K562 (cell line): ENCODE measurements at regions not wholly inside any gene's neighbourhood (a gene's known extent, or its start where the extent isn't known, plus 50 kb on each side); places are given as distances from the start of the nearest gene placed in this dataset.

Experiments used
- ATAC-seq: fragments of 200-7000 bp; cut with Tn5 transposase; 3 replicates; pipeline ENCODE4 v1.9.1; 2020; ENCODE audit warnings: moderate library complexity
- BruUV-seq: library from RNA; stranded (reverse); fragments of 400-500 nt; replicated peaks from 2 replicates; lab custom pipeline; 2021; lab: Mats Ljungman, UMichigan
- CTCF ChIA-PET: fragments of 300-600 bp; formaldehyde crosslinking; extraction: SDS; loops from one replicate; lab custom pipeline; 2021; ENCODE audit warnings: low intra/inter-chr PET ratio; lab: Yijun Ruan, JAX
- POLR2A ChIA-PET: fragments of 300-600, 350-650 bp; sonication (Branson Sonifier 250); formaldehyde crosslinking; extraction: SDS; loops from one replicate; lab custom pipeline; 2021; ENCODE audit warnings: antibody characterized with exemption, inconsistent platforms; lab: Yijun Ruan, JAX
- DNase-seq, 4 experiments: peaks; one replicate each; pipeline versions ENCODE4 v3.0.0 to v3.0.0-alpha.2; 2011 to 2018; ENCODE audit warnings: low spot score in 3 of 4, mixed read lengths in 3 of 4; ENCODE audit errors: extremely low read depth in 1 of 4
- FAIRE-seq: peaks from 2 replicates; lab custom pipeline; 2011; peaks lifted over from hg19 to GRCh38; lab: Jason Lieb, UNC
- H2AFZ ChIP-seq: 2 replicates; pipeline ENCODE4 v1.6.0; 2011; ENCODE audit warnings: low read depth, low read length, control low read depth, inconsistent platforms
- H3K27ac ChIP-seq: fragments of 200-600 bp; 3 replicates; pipeline ENCODE4 v1.8.0; 2011; ENCODE audit warnings: low read depth, mild to moderate bottlenecking, control low read depth, inconsistent platforms, low read length, moderate library complexity, mixed read lengths; ENCODE audit errors: extremely low read depth
- H3K27me3 ChIP-seq, 2 experiments: fragments of 300-600 bp in 1 of 2; 2 replicates in 1 of 2; 3 replicates in 1 of 2; pipeline versions ENCODE4 v1.6.0 to v1.8.0; 2011; ENCODE audit warnings: inconsistent platforms in 2 of 2, low read length in 2 of 2, mild to moderate bottlenecking in 1 of 2, mixed read lengths in 1 of 2, moderate library complexity in 1 of 2; ENCODE audit not compliant: control insufficient read depth in 2 of 2, insufficient read depth in 2 of 2
- H3K36me3 ChIP-seq: fragments of 300-600 bp; 3 replicates; pipeline ENCODE4 v1.8.0; 2011; ENCODE audit warnings: mild to moderate bottlenecking, low read length, inconsistent platforms; ENCODE audit not compliant: control insufficient read depth, insufficient read depth
- H3K4me1 ChIP-seq, 2 experiments: fragments of 200-600 bp in 1 of 2; replicated peaks in 1 of 2; 2 replicates in 1 of 2; 3 replicates in 1 of 2; pipeline versions ENCODE4 v1.5.1 to v1.8.0; 2011; ENCODE audit warnings: inconsistent platforms in 2 of 2, low read length in 2 of 2, mild to moderate bottlenecking in 1 of 2, mixed read lengths in 1 of 2, moderate library complexity in 1 of 2; ENCODE audit not compliant: control insufficient read depth in 2 of 2, insufficient read depth in 2 of 2
- H3K4me2 ChIP-seq: 2 replicates; pipeline ENCODE4 v1.6.1; 2011; ENCODE audit warnings: low read length, control low read depth, inconsistent platforms, mixed read lengths; ENCODE audit not compliant: insufficient read depth
- H3K4me3 ChIP-seq: fragments of 200-600 bp; sonication (generic), shearing (Covaris generic); 2 replicates; pipeline ENCODE4 v1.5.1; 2016; ENCODE audit warnings: control low read depth, inconsistent platforms
- H3K79me2 ChIP-seq: fragments of 200-600 bp; 3 replicates; pipeline ENCODE4 v1.8.0; 2011; ENCODE audit warnings: low read length, inconsistent platforms; ENCODE audit not compliant: control insufficient read depth, insufficient read depth
- H3K9ac ChIP-seq, 2 experiments: 2 replicates each; pipeline versions ENCODE4 v1.6.0 to v1.6.1; 2011; ENCODE audit warnings: low read depth in 2 of 2, low read length in 2 of 2, control low read depth in 1 of 2, inconsistent platforms in 1 of 2, mild to moderate bottlenecking in 1 of 2, mixed read lengths in 1 of 2; ENCODE audit not compliant: insufficient read depth in 1 of 2
- H3K9me1 ChIP-seq: one replicate; pipeline ENCODE4 v1.6.0; 2011; ENCODE audit warnings: inconsistent platforms, mild to moderate bottlenecking, low read length, moderate library complexity; ENCODE audit not compliant: control insufficient read depth, insufficient read depth
- H3K9me3 ChIP-seq: replicated peaks from 2 replicates; pipeline ENCODE4 v1.5.1; 2011; ENCODE audit warnings: low read depth, low read length, inconsistent platforms; ENCODE audit not compliant: control insufficient read depth, insufficient read depth
- H4K20me1 ChIP-seq: replicated peaks from 2 replicates; pipeline ENCODE4 v1.6.1; 2011; ENCODE audit warnings: low read length, inconsistent platforms, mixed read lengths; ENCODE audit not compliant: control insufficient read depth, insufficient read depth
- CCAR2 ChIP-seq: fragments of 200-400 bp; formaldehyde crosslinking; IDR thresholded peaks from 2 replicates; pipeline ENCODE4 v1.6.1; 2017; ENCODE audit warnings: mild to moderate bottlenecking, low read depth, low read length
- HDAC8 ChIP-seq: fragments of 450-650 bp; IDR thresholded peaks from 2 replicates; pipeline ENCODE4 v1.6.1; 2016; ENCODE audit warnings: mild to moderate bottlenecking, missing genetic modification characterization, moderate library complexity, missing compliant biosample characterization
- IFI16 ChIP-seq: fragments of 250-450 bp; sonication (Bioruptor Pico); IDR thresholded peaks from 2 replicates; pipeline ENCODE4 v2.1.2; 2022; ENCODE audit warnings: mild to moderate bottlenecking, inconsistent platforms
- IRF2 ChIP-seq: sonication (generic); formaldehyde crosslinking; IDR thresholded peaks from 2 replicates; pipeline ENCODE4 v1.8.1; 2022; ENCODE audit warnings: mild to moderate bottlenecking, missing genetic modification reagents
- KLF1 ChIP-seq: fragments of 450-650 bp; IDR thresholded peaks from 2 replicates; pipeline ENCODE4 v1.6.1; 2016; ENCODE audit warnings: missing genetic modification characterization, missing compliant biosample characterization
- POLR2AphosphoS2 ChIP-seq: IDR thresholded peaks from 2 replicates; pipeline ENCODE4 v1.6.1; 2012; ENCODE audit warnings: low read length, improper control_type of control experiment
- RAD51 ChIP-seq: fragments of 450-650 bp; IDR thresholded peaks from 2 replicates; pipeline ENCODE4 v1.7.1; 2016; ENCODE audit warnings: low read depth, mild to moderate bottlenecking, borderline replicate concordance
- RBM25 ChIP-seq: fragments of 200-400 bp; formaldehyde crosslinking; IDR thresholded peaks from 2 replicates; pipeline ENCODE4 v1.6.1; 2018; ENCODE audit warnings: low read length, low read depth, moderate library complexity; ENCODE audit not compliant: severe bottlenecking
- SNRNP70 ChIP-seq: fragments of 200-400 bp; formaldehyde crosslinking; optimal IDR thresholded peaks from 2 replicates; pipeline ENCODE3; 2017; ENCODE audit warnings: low read depth, low read length
- USF2 ChIP-seq: sonication (generic); formaldehyde crosslinking; IDR thresholded peaks from 2 replicates; pipeline ENCODE4 v1.5.0; 2020; ENCODE audit warnings: missing genetic modification reagents
- ZBTB17 ChIP-seq: fragments of 450-650 bp; formaldehyde crosslinking; IDR thresholded peaks from 2 replicates; pipeline ENCODE4 v1.4.0; 2020; ENCODE audit warnings: mild to moderate bottlenecking
- ZBTB7A ChIP-seq: IDR thresholded peaks from 2 replicates; pipeline ENCODE4 v1.6.1; 2011; ENCODE audit warnings: low read depth, mild to moderate bottlenecking, low read length, moderate library complexity, borderline replicate concordance; ENCODE audit not compliant: control insufficient read depth
- ZNF121 ChIP-seq: sonication (generic); formaldehyde crosslinking; conservative IDR thresholded peaks from 2 replicates; pipeline ENCODE4 v1.8.0; 2022; ENCODE audit warnings: missing genetic modification reagents
- ZNF140 ChIP-seq: fragments of 250-450 bp; sonication (Bioruptor Pico); IDR thresholded peaks from 2 replicates; pipeline ENCODE4 v1.8.0; 2021; ENCODE audit warnings: moderate library complexity, mild to moderate bottlenecking, inconsistent platforms
- ZNF431 ChIP-seq: sonication (generic); formaldehyde crosslinking; IDR thresholded peaks from 2 replicates; pipeline ENCODE4 v1.8.0; 2022; ENCODE audit warnings: mild to moderate bottlenecking, missing genetic modification reagents
- ZNF507 ChIP-seq: conservative IDR thresholded peaks from 2 replicates; pipeline ENCODE4 v1.6.1; 2017; ENCODE audit warnings: missing genetic modification characterization, missing compliant biosample characterization
- ZNF551 ChIP-seq: fragments of 250-450 bp; sonication (Bioruptor Pico); IDR thresholded peaks from 2 replicates; pipeline ENCODE4 v1.5.0; 2021; ENCODE audit warnings: mild to moderate bottlenecking, moderate library complexity
- ZNF655 ChIP-seq: fragments of 250-450 bp; sonication (Bioruptor Pico); IDR thresholded peaks from 2 replicates; pipeline ENCODE4 v1.5.0; 2021
- in situ Hi-C: fragments of 300-500 bp; cut with MboI; formaldehyde crosslinking; loops from 4 replicates; pipeline ENCODE4 v1.15.0; 2018; ENCODE audit warnings: inconsistent platforms, mixed read lengths
- intact Hi-C: fragments of 100-400 bp; cut with micrococcal nuclease; formaldehyde crosslinking; loops from 2 replicates; pipeline ENCODE4 v1.14.2; 2022

- in situ Hi-C loops = no loop called here
- no TSS peak for BruUV-seq
- TF ChIP-seq ZNF507 (tag) (no peak), SNRNP70 (no peak), ZBTB7A (no peak), HDAC8 (tag) (no peak), CCAR2 (no peak), ZNF431 (no peak), ZBTB17 (CRISPR knock-in tag) (no peak), ZNF655 (CRISPR knock-in tag) (no peak), IRF2 (CRISPR knock-in tag) (no peak), POLR2AphosphoS2 (no peak), ZNF121 (no peak), RAD51 (no peak), ZNF551 (CRISPR knock-in tag) (no peak), IFI16 (CRISPR knock-in tag) (no peak), KLF1 (tag) (no peak), ZNF140 (CRISPR knock-in tag) (no peak), USF2 (CRISPR knock-in tag) (no peak), RBM25 (no peak)
These were observed 130.7 kb downstream of the SAMD9 start for GRCh38 chr7:92987095-92987494.

More at GRCh38 chr7:92987095-92987494, 130.7 kb downstream of the SAMD9 start:
- intact Hi-C loops = loop anchor here (10.0 kb wide), 1 partner anchor 362 kb away; no protein-coding TSS in a partner anchor
- no peaks in the 10 kb centered on the region for H3K36me3 ChIP-seq
- H3K4me3 ChIP-seq = no peak overlapping the region
- ChIA-PET POLR2A (interaction anchor here (0.7 to 1.6 kb wide), 3 partner anchors 10 to 84 kb away, joined by 3 to 4 read pairs (median 4); no protein-coding TSS in a partner anchor), CTCF (no interaction called here)
- H3K79me2 ChIP-seq = no peaks in the 10 kb centered on the region
- no peak for ATAC-seq
- no peaks in the 10 kb centered on the region for H3K27me3 ChIP-seq
- peaks cover 0 to 3% of the 10 kb centered on the region in 2 experiments; a peak in 1 of 5 replicates for H3K4me1 ChIP-seq
- no peak overlapping the region for H2AFZ ChIP-seq
- H3K9me3 ChIP-seq = no peaks in the 10 kb centered on the region; the same call in 1 of the 2 replicates
- H3K9me1 ChIP-seq = no peaks in the 10 kb centered on the region
- H4K20me1 ChIP-seq = no peaks in the 10 kb centered on the region
- DNase-seq = no peak
- no peak overlapping the region for H3K9ac ChIP-seq
- no peak overlapping the region for H3K4me2 ChIP-seq
- no peak for FAIRE-seq
- H3K27ac ChIP-seq = no peak overlapping the region
